SK-N-SH treated with all-trans-retinoic acid at 6 μM for 48 hours (cell line): ENCODE measurements at regions not wholly inside any gene's neighbourhood (a gene's known extent, or its start where the extent isn't known, plus 50 kb on each side); places are given as distances from the start of the nearest gene placed in this dataset.

Experiments
- ARNTL ChIP-seq: fragments of 450-650 bp; formaldehyde crosslinking; IDR thresholded peaks from 2 replicates; pipeline ENCODE4 v1.5.0; 2020; ENCODE audit warnings: low read depth, mild to moderate bottlenecking, moderate library complexity, borderline replicate concordance
- CREB5 ChIP-seq: fragments of 250-450 bp; sonication (Bioruptor Pico); IDR thresholded peaks from 2 replicates; pipeline ENCODE4 v1.5.1; 2020; ENCODE audit warnings: low read depth, mild to moderate bottlenecking, moderate library complexity
- CSDC2 ChIP-seq: fragments of 250-450 bp; sonication (Bioruptor Pico); IDR thresholded peaks from 2 replicates; pipeline ENCODE4 v1.5.0; 2020; ENCODE audit warnings: mild to moderate bottlenecking, moderate library complexity
- CSRNP3 ChIP-seq: fragments of 250-450 bp; sonication (Bioruptor Pico); IDR thresholded peaks from 2 replicates; pipeline ENCODE4 v1.5.1; 2021; ENCODE audit warnings: mild to moderate bottlenecking, moderate library complexity
- PATZ1 ChIP-seq: fragments of 250-450 bp; sonication (Bioruptor Pico); IDR thresholded peaks from 2 replicates; pipeline ENCODE4 v1.8.0; 2020; ENCODE audit warnings: mild to moderate bottlenecking, moderate library complexity, borderline replicate concordance
- POU6F1 ChIP-seq: fragments of 250-450 bp; sonication (Bioruptor Pico); IDR thresholded peaks from 2 replicates; pipeline ENCODE4 v1.8.0; 2021; ENCODE audit warnings: low read depth, mild to moderate bottlenecking, moderate library complexity, borderline replicate concordance
- TSHZ2 ChIP-seq: fragments of 250-450 bp; sonication (Bioruptor Pico); IDR thresholded peaks from 2 replicates; pipeline ENCODE4 v1.5.0; 2020; ENCODE audit warnings: mild to moderate bottlenecking, moderate library complexity
- ZC3H10 ChIP-seq: fragments of 250-450 bp; sonication (Bioruptor Pico); IDR thresholded peaks from 2 replicates; pipeline ENCODE4 v1.5.1; 2021; ENCODE audit warnings: mild to moderate bottlenecking, moderate library complexity
- ZFP3 ChIP-seq: fragments of 250-450 bp; sonication (Bioruptor Pico); IDR thresholded peaks from 2 replicates; pipeline ENCODE4 v1.5.0; 2020; ENCODE audit warnings: mild to moderate bottlenecking, moderate library complexity
- ZFP30 ChIP-seq: fragments of 450-650 bp; formaldehyde crosslinking; IDR thresholded peaks from 2 replicates; pipeline ENCODE4 v1.5.0; 2022; ENCODE audit warnings: mild to moderate bottlenecking, moderate library complexity
- ZNF565 ChIP-seq: fragments of 450-650 bp; formaldehyde crosslinking; conservative IDR thresholded peaks from 2 replicates; pipeline ENCODE4 v1.5.0; 2020; ENCODE audit warnings: low read depth, mild to moderate bottlenecking, moderate library complexity

GRCh38 chr3:180332608-180333007 lies 269.4 kb upstream of the TTC14 start:
- TF ChIP-seq PATZ1 (CRISPR knock-in tag) (no peak), ZFP3 (CRISPR knock-in tag) (no peak), TSHZ2 (CRISPR knock-in tag) (no peak), CSDC2 (no peak), ZC3H10 (CRISPR knock-in tag) (no peak), ARNTL (CRISPR knock-in tag) (no peak), CREB5 (no peak), CSRNP3 (CRISPR knock-in tag) (no peak), ZFP30 (no peak), ZNF565 (no peak), POU6F1 (CRISPR knock-in tag) (no peak)
